Testis (tissue), 2 donors: ENCODE measurements at regions not wholly inside any gene's neighbourhood (a gene's known extent, or its start where the extent isn't known, plus 50 kb on each side); places are given as distances from the start of the nearest gene placed in this dataset.

ENCODE experiments used
- DNase-seq: peaks from one replicate; pipeline ENCODE4 v3.0.0-alpha.2; 2019
- H3K27ac ChIP-seq, 2 donors: fragments of 200-600 bp; sonication (generic); one replicate each; pipeline ENCODE4 v1.5.1; 2019
- H3K27me3 ChIP-seq: fragments of 200-600 bp; sonication (generic); one replicate; pipeline ENCODE4 v1.5.1; 2019
- H3K36me3 ChIP-seq: fragments of 200-600 bp; sonication (generic); one replicate; pipeline ENCODE4 v1.5.1; 2017; ENCODE audit warnings: low read depth; ENCODE audit errors: missing control alignments
- H3K4me1 ChIP-seq: fragments of 200-600 bp; sonication (generic); one replicate; pipeline ENCODE4 v1.5.1; 2019
- H3K4me3 ChIP-seq, 2 donors: fragments of 200-600 bp; sonication (generic); one replicate each; pipeline ENCODE4 v1.5.1; 2017 to 2019
- H3K9me3 ChIP-seq: fragments of 200-600 bp; sonication (generic); one replicate; pipeline ENCODE4 v1.5.1; 2017
- POLR2A ChIP-seq: fragments of 450-650 bp; IDR thresholded peaks from one replicate; pipeline ENCODE4 v1.6.1; 2017; ENCODE audit warnings: antibody characterized with exemption, mild to moderate bottlenecking, moderate library complexity
- WGBS, 2 donors: methylation state at CpG; one replicate each; pipeline ENCODE4 v1.1.5; 2018; 5-methylcytosine and 5-hydroxymethylcytosine counted together
- intact Hi-C: fragments of 100-400 bp; cut with DNase I; formaldehyde crosslinking; loops from one replicate; pipeline ENCODE4 v1.15.1; 2023; ENCODE audit warnings: low total_unique reads
- TF ChIP-seq, protein P1 (sequence below), 3 experiments: fragments of 450-650 bp in 2 of 3; fragments of 200-600 bp in 1 of 3; sonication (generic) in 1 of 3; IDR thresholded peaks; one replicate each; pipeline ENCODE4 v1.5.1; 2016 to 2019; ENCODE audit warnings: antibody characterized with exemption in 3 of 3, mild to moderate bottlenecking in 2 of 3, moderate library complexity in 1 of 3

DNA sequence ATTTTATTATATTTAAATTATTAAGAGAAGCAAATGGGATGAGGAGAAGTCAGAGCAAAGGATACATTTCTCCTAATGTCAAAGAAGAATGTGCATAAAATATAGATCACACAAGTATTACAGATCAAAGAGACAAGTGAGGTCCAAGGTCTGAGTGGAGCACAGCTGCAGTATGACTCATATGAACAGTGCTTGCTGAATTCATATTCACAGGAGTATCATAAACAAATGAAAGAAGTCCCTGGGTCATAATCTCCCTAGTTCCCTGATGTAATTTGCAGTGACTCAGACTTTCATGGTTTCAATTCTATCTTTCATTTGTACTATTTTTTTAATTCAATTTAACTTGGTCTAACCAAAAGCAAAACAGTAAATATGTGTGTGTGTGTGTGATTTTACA is 499.0 kb upstream of the CCDC179 start:
- intact Hi-C loops, result no loop called here
- no peak overlapping the region for H3K27ac ChIP-seq

DNA sequence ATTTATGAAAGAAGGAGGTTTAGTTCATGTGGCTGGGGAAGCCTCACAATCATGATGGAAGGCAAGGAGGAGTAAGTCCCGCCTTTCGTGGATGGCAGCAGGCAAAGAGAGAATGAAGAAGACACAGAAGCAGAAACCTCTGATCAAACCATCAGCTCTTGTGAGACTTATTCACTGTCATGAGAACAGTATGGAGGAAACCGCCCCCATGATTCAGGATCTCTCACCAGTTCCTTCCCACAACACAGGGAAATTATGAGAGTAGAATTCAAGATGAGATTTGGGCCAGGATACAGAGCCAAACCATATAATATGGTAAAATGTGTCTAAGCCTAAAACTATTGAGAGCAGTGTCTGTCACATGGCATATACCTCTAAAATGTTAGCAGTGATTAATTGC is 503.8 kb upstream of the CCDC179 start:
- intact Hi-C loops, result no loop called here
- TF ChIP-seq POLR2A, result no peak
- DNase-seq, result no peak
- Histone ChIP-seq H3K27ac (no peak overlapping the region), H3K4me3 (no peak overlapping the region), H3K9me3 (no peaks in the 10 kb centered on the region), H3K4me1 (no peaks in the 10 kb centered on the region), H3K36me3 (no peaks in the 10 kb centered on the region), H3K27me3 (no peaks in the 10 kb centered on the region)
- 95 to 98% methylated on average over 3 of the region's 3 CpGs for WGBS, 2 donors

More for the DNA sequence above, 499.0 kb upstream of the CCDC179 start:
- Histone ChIP-seq H3K36me3 (no peaks in the 10 kb centered on the region), H3K27me3 (no peaks in the 10 kb centered on the region), H3K4me3 (no peak overlapping the region), H3K4me1 (no peaks in the 10 kb centered on the region), H3K9me3 (no peaks in the 10 kb centered on the region)
- TF ChIP-seq, protein P1, sequence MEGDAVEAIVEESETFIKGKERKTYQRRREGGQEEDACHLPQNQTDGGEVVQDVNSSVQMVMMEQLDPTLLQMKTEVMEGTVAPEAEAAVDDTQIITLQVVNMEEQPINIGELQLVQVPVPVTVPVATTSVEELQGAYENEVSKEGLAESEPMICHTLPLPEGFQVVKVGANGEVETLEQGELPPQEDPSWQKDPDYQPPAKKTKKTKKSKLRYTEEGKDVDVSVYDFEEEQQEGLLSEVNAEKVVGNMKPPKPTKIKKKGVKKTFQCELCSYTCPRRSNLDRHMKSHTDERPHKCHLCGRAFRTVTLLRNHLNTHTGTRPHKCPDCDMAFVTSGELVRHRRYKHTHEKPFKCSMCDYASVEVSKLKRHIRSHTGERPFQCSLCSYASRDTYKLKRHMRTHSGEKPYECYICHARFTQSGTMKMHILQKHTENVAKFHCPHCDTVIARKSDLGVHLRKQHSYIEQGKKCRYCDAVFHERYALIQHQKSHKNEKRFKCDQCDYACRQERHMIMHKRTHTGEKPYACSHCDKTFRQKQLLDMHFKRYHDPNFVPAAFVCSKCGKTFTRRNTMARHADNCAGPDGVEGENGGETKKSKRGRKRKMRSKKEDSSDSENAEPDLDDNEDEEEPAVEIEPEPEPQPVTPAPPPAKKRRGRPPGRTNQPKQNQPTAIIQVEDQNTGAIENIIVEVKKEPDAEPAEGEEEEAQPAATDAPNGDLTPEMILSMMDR (IDR thresholded peaks at IDR 0.05), result no peak
- TF ChIP-seq POLR2A, result no peak
- DNase-seq, result no peak

DNA sequence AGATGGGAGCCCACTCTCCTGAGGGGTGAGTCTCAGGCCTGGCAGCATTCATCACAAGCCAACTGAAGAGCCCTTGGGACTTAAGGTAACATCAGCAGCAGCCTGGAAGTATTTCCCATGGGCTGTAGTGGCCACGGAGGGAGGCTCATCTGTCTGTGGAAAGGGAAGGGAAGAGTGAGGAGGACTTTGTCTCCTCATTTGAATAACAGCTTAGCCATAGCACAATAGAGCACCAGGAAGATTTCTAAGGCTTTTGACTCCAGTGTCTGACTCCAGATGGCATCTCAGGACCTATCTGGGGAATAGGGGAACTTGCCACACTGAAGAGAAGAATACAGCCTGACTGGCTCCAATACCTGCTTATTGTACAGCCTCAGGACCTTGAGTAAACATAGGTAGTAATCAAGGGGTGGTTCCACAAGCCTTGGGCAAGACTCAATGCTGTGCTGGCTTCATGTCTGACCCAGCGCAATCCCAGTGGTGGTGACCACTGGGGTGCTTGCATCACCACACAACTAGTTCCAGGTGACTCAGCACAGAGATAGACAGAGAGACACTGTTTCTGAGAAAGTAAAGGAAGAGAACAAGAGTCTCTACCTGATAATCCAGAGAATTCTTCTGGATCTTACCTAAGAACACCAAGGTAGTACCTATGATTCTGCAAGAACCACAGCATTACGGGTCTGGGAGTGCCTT is 510.5 kb upstream of the CCDC179 start:
- TF ChIP-seq, protein P1 (IDR thresholded peaks at IDR 0.05), result no peak
- no peak for TF ChIP-seq POLR2A
- H3K36me3 ChIP-seq, result no peaks in the 10 kb centered on the region
- H3K4me1 ChIP-seq, result no peaks in the 10 kb centered on the region
- no peak overlapping the region for H3K27ac ChIP-seq
- intact Hi-C loops, result no loop called here
- WGBS, 2 donors, result 79 to 96% methylated on average over 3 of the region's 3 CpGs
- no peak for DNase-seq
- no peaks in the 10 kb centered on the region for H3K9me3 ChIP-seq
- no peaks in the 10 kb centered on the region for H3K27me3 ChIP-seq
- H3K4me3 ChIP-seq, result no peak overlapping the region

DNA sequence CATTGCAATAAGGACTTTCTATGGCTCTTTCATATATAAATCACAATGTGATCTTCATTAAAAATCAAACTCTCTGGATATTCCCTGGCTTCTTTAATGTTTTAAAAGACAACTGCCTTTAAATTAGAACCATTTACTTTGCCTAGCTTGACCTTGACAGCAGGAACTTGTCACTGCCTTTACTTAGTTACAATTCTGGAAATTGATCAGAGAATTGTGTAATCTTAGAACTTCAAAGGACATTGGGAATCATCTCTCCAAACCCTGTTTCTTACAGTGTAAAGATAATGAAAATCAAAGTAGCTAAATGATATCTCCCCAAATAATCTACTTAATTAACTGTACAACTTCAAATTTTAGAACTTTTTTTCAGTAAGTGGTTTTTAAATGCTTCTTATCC is 517.6 kb upstream of the CCDC179 start:
- Histone ChIP-seq H3K36me3 (no peaks in the 10 kb centered on the region), H3K9me3 (no peaks in the 10 kb centered on the region), H3K27me3 (no peaks in the 10 kb centered on the region), H3K4me3 (no peak overlapping the region), H3K4me1 (no peaks in the 10 kb centered on the region), H3K27ac (no peak overlapping the region)
- no peak for DNase-seq
- intact Hi-C loops, result no loop called here
- TF ChIP-seq POLR2A, result no peak
- TF ChIP-seq, protein P1 (IDR thresholded peaks at IDR 0.05), result no peak

DNA sequence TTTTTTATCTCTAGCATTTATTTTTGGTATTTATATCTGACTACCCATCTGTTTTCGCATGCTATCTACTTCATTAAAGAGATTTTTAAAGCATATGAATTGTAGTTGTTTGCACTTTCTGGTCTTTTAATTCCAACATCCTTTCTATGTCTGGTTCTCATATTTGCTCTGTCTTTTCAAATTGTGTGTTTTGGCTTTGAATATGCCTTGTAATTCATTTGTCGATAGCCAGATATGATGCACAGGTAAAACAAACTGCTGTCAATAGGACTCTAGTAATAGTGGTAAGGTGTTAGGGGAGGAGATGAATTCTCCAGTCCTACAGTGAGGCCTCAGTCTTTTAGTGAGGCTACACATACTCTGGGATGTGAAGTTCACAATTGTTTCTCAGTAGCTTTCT is 530.8 kb upstream of the CCDC179 start:
- intact Hi-C loops, result no loop called here
- Histone ChIP-seq H3K9me3 (no peaks in the 10 kb centered on the region), H3K27ac (no peak overlapping the region), H3K36me3 (no peaks in the 10 kb centered on the region), H3K27me3 (no peaks in the 10 kb centered on the region), H3K4me1 (no peaks in the 10 kb centered on the region), H3K4me3 (no peak overlapping the region)
- TF ChIP-seq POLR2A, result no peak
- TF ChIP-seq, protein P1 (IDR thresholded peaks at IDR 0.05), result no peak
- DNase-seq, result no peak
- WGBS, 2 donors, result 75 to 92% methylated on average over 2 of the region's 2 CpGs
